HCT116 (cell line): ENCODE measurements at regions not wholly inside any gene's neighbourhood (a gene's known extent, or its start where the extent isn't known, plus 50 kb on each side); places are given as distances from the start of the nearest gene placed in this dataset.

ENCODE experiments used
- ATAC-seq: fragments of 200-7000 bp; cut with Tn5 transposase; 2 replicates; pipeline ENCODE4 v1.9.1; 2020; ENCODE audit warnings: mild to moderate bottlenecking, moderate library complexity
- BruUV-seq: library from RNA; stranded (reverse); fragments of 400-500 nt; replicated peaks from 2 replicates; lab custom pipeline; 2021; lab: Mats Ljungman, UMichigan
- CTCF ChIA-PET: fragments of 300-600 bp; sonication (Branson Sonifier 250); formaldehyde crosslinking; loops from one replicate; lab custom pipeline; 2021; ENCODE audit warnings: antibody characterized with exemption; lab: Charles Lee
- POLR2A ChIA-PET: fragments of 300-600, 350-600 bp; sonication (Branson Sonifier 250); formaldehyde crosslinking; loops from one replicate; lab custom pipeline; 2021; ENCODE audit warnings: antibody characterized with exemption; lab: Charles Lee
- RAD21 ChIA-PET, 2 experiments: fragments of 300-600 bp; sonication (Branson Sonifier 250); formaldehyde crosslinking; loops; one replicate each; lab custom pipeline; 2023; ENCODE audit warnings: low total read pairs in 2 of 2; ENCODE audit not compliant: uncharacterized antibody in 2 of 2, unreplicated experiment in 2 of 2, low non-redundant PET in 1 of 2; lab: Charles Lee
- DNase-seq: peaks from one replicate; pipeline ENCODE4 v3.0.0-alpha.2; 2010; ENCODE audit warnings: low read depth, low spot score
- H2AFZ ChIP-seq: fragments of 200-600 bp; shearing (Covaris generic), sonication (generic); 2 replicates; pipeline ENCODE4 v1.6.1; 2017; ENCODE audit warnings: low read depth, mixed run types, mixed read lengths, antibody characterized with exemption, low read length; ENCODE audit not compliant: poor library complexity, severe bottlenecking
- H3K27ac ChIP-seq: 2 replicates; pipeline ENCODE4 v1.5.1; 2012; ENCODE audit warnings: low read depth, low read length
- H3K27me3 ChIP-seq: fragments of 200-600 bp; sonication (generic); 2 replicates; pipeline ENCODE4 v1.6.1; 2016; ENCODE audit warnings: mixed run types, low read length, mixed read lengths; ENCODE audit not compliant: insufficient read depth
- H3K36me3 ChIP-seq, 2 experiments: fragments of 200-500 bp in 1 of 2; fragments of 200-600 bp in 1 of 2; sonication (Bioruptor generic) in 1 of 2; sonication (generic) in 1 of 2; 2 replicates each; pipeline versions ENCODE4 v1.5.1 to v1.6.1; 2014 to 2016; ENCODE audit warnings: low read length in 2 of 2, inconsistent platforms in 1 of 2, mixed read lengths in 1 of 2, mixed run types in 1 of 2; ENCODE audit not compliant: insufficient read depth in 2 of 2, control insufficient read depth in 1 of 2
- H3K4me1 ChIP-seq, 2 experiments: fragments of 200-600 bp in 1 of 2; sonication (generic) in 1 of 2; 2 replicates each; pipeline versions ENCODE4 v1.5.1 to v1.6.1; 2012 to 2017; ENCODE audit warnings: low read length in 2 of 2, inconsistent platforms in 1 of 2, mild to moderate bottlenecking in 1 of 2, mixed read lengths in 1 of 2, mixed run types in 1 of 2, moderate library complexity in 1 of 2; ENCODE audit not compliant: insufficient read depth in 2 of 2, control insufficient read depth in 1 of 2
- H3K4me2 ChIP-seq: fragments of 200-600 bp; sonication (generic); 2 replicates; pipeline ENCODE4 v1.6.1; 2017; ENCODE audit warnings: mixed run types, low read length, mixed read lengths
- H3K4me3 ChIP-seq, 2 experiments: fragments of 200-600 bp in 1 of 2; sonication (generic) in 1 of 2; replicated peaks in 1 of 2; 2 replicates each; pipeline ENCODE4 v1.5.1; 2011 to 2016; ENCODE audit warnings: low read length in 2 of 2, control low read depth in 1 of 2, low read depth in 1 of 2, mild to moderate bottlenecking in 1 of 2, mixed read lengths in 1 of 2, mixed run types in 1 of 2
- H3K79me2 ChIP-seq: fragments of 200-600 bp; sonication (generic); 2 replicates; pipeline ENCODE4 v1.6.1; 2017; ENCODE audit warnings: mild to moderate bottlenecking, mixed run types, low read length, moderate library complexity, mixed read lengths; ENCODE audit not compliant: insufficient read depth
- H3K9ac ChIP-seq: fragments of 200-600 bp; sonication (generic); 2 replicates; pipeline ENCODE4 v1.6.1; 2016; ENCODE audit warnings: low read length, mixed read lengths
- H3K9me2 ChIP-seq: fragments of 200-600 bp; sonication (generic), shearing (Covaris generic); 2 replicates; pipeline ENCODE4 v1.6.1; 2017; ENCODE audit warnings: mixed run types, mild to moderate bottlenecking, moderate library complexity; ENCODE audit not compliant: insufficient read depth
- H3K9me3 ChIP-seq, 2 experiments: fragments of 200-500 bp in 1 of 2; fragments of 200-600 bp in 1 of 2; sonication (Bioruptor generic) in 1 of 2; sonication (generic) in 1 of 2; 2 replicates each; pipeline ENCODE4 v1.6.1; 2014 to 2017; ENCODE audit warnings: low read length in 2 of 2, mixed read lengths in 2 of 2, inconsistent platforms in 1 of 2, low read depth in 1 of 2, mild to moderate bottlenecking in 1 of 2, mixed run types in 1 of 2, moderate library complexity in 1 of 2; ENCODE audit not compliant: control insufficient read depth in 1 of 2, insufficient read depth in 1 of 2
- H4K20me1 ChIP-seq: fragments of 200-600 bp; sonication (generic), shearing (Covaris generic); 2 replicates; pipeline ENCODE4 v1.6.1; 2017; ENCODE audit warnings: mixed run types, mild to moderate bottlenecking, moderate library complexity; ENCODE audit not compliant: insufficient read depth
- EGR1 ChIP-seq: IDR thresholded peaks from 2 replicates; pipeline ENCODE4 v1.6.1; 2012; ENCODE audit warnings: low read depth
- EZH2phosphoT487 ChIP-seq: fragments of 200-600 bp; IDR thresholded peaks from 2 replicates; pipeline ENCODE4 v1.6.1; 2018; ENCODE audit warnings: antibody characterized with exemption, borderline replicate concordance
- JUND ChIP-seq: IDR thresholded peaks from 2 replicates; pipeline ENCODE4 v1.6.1; 2012
- MAX ChIP-seq: IDR thresholded peaks from 2 replicates; pipeline ENCODE4 v1.6.1; 2012
- POLR2A ChIP-seq: IDR thresholded peaks from 2 replicates; pipeline ENCODE4 v1.7.0; 2011; ENCODE audit warnings: borderline replicate concordance; ENCODE audit not compliant: insufficient read depth, insufficient read length; ENCODE audit errors: extremely low read depth
- REST ChIP-seq: IDR thresholded peaks from 2 replicates; pipeline ENCODE4 v1.6.1; 2012; ENCODE audit warnings: low read depth
- SIN3A ChIP-seq: IDR thresholded peaks from 2 replicates; pipeline ENCODE4 v1.6.1; 2012; ENCODE audit warnings: low read depth
- SP1 ChIP-seq: IDR thresholded peaks from 2 replicates; pipeline ENCODE4 v1.6.1; 2012; ENCODE audit warnings: low read depth
- SRF ChIP-seq: IDR thresholded peaks from 2 replicates; pipeline ENCODE4 v1.6.1; 2012; ENCODE audit warnings: low read depth
- ZNF274 ChIP-seq: fragments of 200-500 bp; sonication (Bioruptor generic); IDR thresholded peaks from 2 replicates; pipeline ENCODE4 v1.6.1; 2014; ENCODE audit warnings: mild to moderate bottlenecking, low read depth, low read length, inconsistent platforms
- intact Hi-C: fragments of 100-400 bp; cut with micrococcal nuclease; formaldehyde crosslinking; loops from 2 replicates; pipeline ENCODE4 v1.10.0; 2022

GRCh38 chr18:29234751-29235150 lies 1057.8 kb upstream of the CDH2 start:
- no peaks in the 10 kb centered on the region for H3K36me3 ChIP-seq
- TF ChIP-seq MAX = no peak
- TF ChIP-seq EZH2phosphoT487 = no peak
- no peak for TF ChIP-seq REST
- TF ChIP-seq SIN3A = no peak
- TF ChIP-seq SRF = no peak
- no peak for TF ChIP-seq JUND
- TF ChIP-seq POLR2A = no peak
- TF ChIP-seq ZNF274 = no peak
- no peak for TF ChIP-seq SP1
- no peak for TF ChIP-seq EGR1
- TF ChIP-seq, all 23 proteins: peak for 0
- ATAC-seq (no peak), DNase-seq (no peak)
- no peaks in the 10 kb centered on the region for H3K9me2 ChIP-seq
- CTCF ChIA-PET = no interaction called here
- POLR2A ChIA-PET = no interaction called here
- no peaks in the 10 kb centered on the region for H3K79me2 ChIP-seq
- intact Hi-C loops = no loop called here
- H4K20me1 ChIP-seq = no peaks in the 10 kb centered on the region
- no peak overlapping the region for H2AFZ ChIP-seq
- RAD21 ChIA-PET = no interaction called here
- H3K4me1 ChIP-seq = no peaks in the 10 kb centered on the region
- H3K27ac ChIP-seq = no peak overlapping the region
- no peaks in the 10 kb centered on the region for H3K27me3 ChIP-seq
- no peak overlapping the region for H3K9ac ChIP-seq
- no peak overlapping the region for H3K4me2 ChIP-seq
- BruUV-seq = no TSS peak
- peaks cover 4 to 7% of the 10 kb centered on the region in 2 experiments; a peak in 1 of 4 replicates for H3K9me3 ChIP-seq
- H3K4me3 ChIP-seq = no peak overlapping the region
